ENCODE measurements at regions not wholly inside any gene's neighbourhood (a gene's known extent, or its start where the extent isn't known, plus 50 kb on each side); places are given as distances from the start of the nearest gene placed in this dataset.
A peak's percentile ranks its signal among the peaks of the same experiment; 100 is the strongest.

GRCh38 chr2:10225291-10226037, 77.2 kb upstream of the HPCAL1 start:
- Mint-ChIP-seq H3K36me3 (ENCODE audit: insufficient read depth in 1 of 3, low read depth in 3 of 3) (no peaks in the 10 kb centered on the region), H3K27ac (0 out of 7 replicates have a peak overlapping the region, but pooled peaks of 2 of the 3 experiments have one; percentile 27 to 48), H3K9me3 (no peaks in the 10 kb centered on the region; a peak in 1 of 5 replicates), H3K4me1 (peaks cover 14 to 48% of the 10 kb centered on the region in 2 experiments), H3K27me3 (ENCODE audit: low read depth) (no peaks in the 10 kb centered on the region; the same call in 1 of the 2 replicates), H3K4me3 (no peak overlapping the region)
- Histone ChIP-seq H2AK5ac (ENCODE audit: insufficient read length, low read length) (no peak overlapping the region), H3K4me2 (ENCODE audit: insufficient read depth, insufficient read length, low read length) (no peak overlapping the region), H2BK20ac (ENCODE audit: low read depth, low read length, poor library complexity, severe bottlenecking) (no peak overlapping the region), H4K20me1 (ENCODE audit: control insufficient read depth, insufficient read depth, insufficient read length) (no peaks in the 10 kb centered on the region), H3T11ph (ENCODE audit: low read length) (no peak overlapping the region), H3K4me1 (ENCODE audit: insufficient read depth, low read length) (no peaks in the 10 kb centered on the region), H2BK12ac (ENCODE audit: insufficient read length, low read depth, low read length) (no peak overlapping the region), H4K5ac (ENCODE audit: insufficient read length, low read depth, low read length) (no peak overlapping the region), H3K23me2 (ENCODE audit: insufficient read length, low read depth, low read length, poor library complexity, severe bottlenecking) (no peaks in the 10 kb centered on the region), H3K27ac (ENCODE audit: insufficient read length, low read depth, low read length) (no peak overlapping the region), H2BK15ac (ENCODE audit: low read depth, low read length) (no peak overlapping the region), H4K8ac (replicated peaks; ENCODE audit: insufficient read length, low read depth, low read length) (no peak overlapping the region), H3K9ac (ENCODE audit: extremely low read depth, insufficient read length, low read length) (no peak overlapping the region), H2AFZ (ENCODE audit: low read length) (no peak overlapping the region), H4K91ac (ENCODE audit: insufficient read length, low read depth, low read length) (no peak overlapping the region), H3K79me2 (ENCODE audit: insufficient read depth, low read length) (no peaks in the 10 kb centered on the region), H3K4ac (ENCODE audit: low read depth, low read length) (no peak overlapping the region), H2BK5ac (ENCODE audit: insufficient read length, low read length) (no peak overlapping the region), H3K23ac (ENCODE audit: insufficient read length, low read depth, low read length) (no peak overlapping the region), H2BK120ac (ENCODE audit: low read depth, low read length, poor library complexity, severe bottlenecking) (no peak overlapping the region), H3K79me1 (ENCODE audit: insufficient read depth, low read depth, low read length, poor library complexity, severe bottlenecking) (no peaks in the 10 kb centered on the region), H3K9me3 (ENCODE audit: control insufficient read depth, low read depth, low read length) (no peaks in the 10 kb centered on the region), H3K14ac (ENCODE audit: insufficient read depth, low read length) (no peak overlapping the region), H3K56ac (ENCODE audit: insufficient read length, low read depth, low read length) (no peak overlapping the region), H3K27me3 (ENCODE audit: insufficient read depth, low read length) (no peaks in the 10 kb centered on the region), H3K18ac (ENCODE audit: insufficient read length, low read depth, low read length) (no peak overlapping the region)
- no peak for TF ChIP-seq CTCF (conservative IDR thresholded peaks at IDR 0.05)
- no CpG with 5 or more reads among the region's 15 CpGs for WGBS (ENCODE audit: extremely low coverage, insufficient read length, low lambda C conversion rate)
- DNase-seq, result peak; percentile 56
